ENCODE measurements at regions not wholly inside any gene's neighbourhood (a gene's known extent, or its start where the extent isn't known, plus 50 kb on each side); places are given as distances from the start of the nearest gene placed in this dataset.

DNA sequence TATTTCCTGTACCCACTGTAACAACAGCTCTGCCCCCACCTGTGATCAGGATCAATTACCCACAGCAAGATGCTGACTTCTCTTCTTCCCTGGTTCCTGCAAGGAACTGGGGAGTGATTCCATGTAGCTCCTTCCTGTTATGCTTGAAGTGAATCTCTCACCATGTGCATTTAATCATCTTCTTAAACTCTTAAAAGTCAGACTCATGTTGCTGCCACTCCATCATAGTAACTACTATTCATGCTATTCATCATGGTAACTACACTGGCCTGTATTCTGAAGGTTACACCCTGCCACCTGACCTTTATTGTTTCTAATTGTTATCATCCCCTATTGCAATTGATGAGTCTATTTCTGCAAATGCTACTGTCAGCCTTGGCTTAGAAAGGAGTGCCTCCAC is 89.5 kb downstream of the SUCNR1 start:
- no peak for TF ChIP-seq ZNF274 (IDR thresholded peaks at IDR 0.05; ENCODE audit: borderline replicate concordance, extremely low read depth, low read length)
- TF ChIP-seq POLR2A (IDR thresholded peaks at IDR 0.05; ENCODE audit: control extremely low read depth in 1 of 2, low read depth in 2 of 2, low read length in 2 of 2), result no peak
- no peak for TF ChIP-seq TAF1 (IDR thresholded peaks at IDR 0.05; ENCODE audit: low read depth, low read length)
- TF ChIP-seq POU5F1 (IDR thresholded peaks at IDR 0.05; ENCODE audit: low read depth, low read length), result no peak
